Left cardiac atrium (tissue), 4 donors: ENCODE measurements at regions not wholly inside any gene's neighbourhood (a gene's known extent, or its start where the extent isn't known, plus 50 kb on each side); places are given as distances from the start of the nearest gene placed in this dataset.
A peak's percentile ranks its signal among the peaks of the same experiment; 100 is the strongest.

Experiments used
- ATAC-seq, 2 donors: fragments of 200-7000 bp; cut with Tn5 transposase; one replicate each; pipeline ENCODE4 v1.9.1; 2020; ENCODE audit warnings: mild to moderate bottlenecking in 2 of 2, moderate library complexity in 2 of 2
- DNase-seq: peaks from one replicate; pipeline ENCODE4 v3.0.0-alpha.2; 2020
- intact Hi-C, 2 donors: fragments of 100-400 bp; cut with DNase I; formaldehyde crosslinking; loops; one replicate each; pipeline versions ENCODE4 v1.14.1 to v1.15.1; 2022 to 2023
- donor health status: DM: no; HTN: yes; CAD: no.
- donor health status: DM: no; HTN: yes; CAD: no; lungs with severe emphysema.
- donor health status: DM: yes; HTN: yes; CAD: no.
- donor health status: Dilated cardiomyopathy.

DNA sequence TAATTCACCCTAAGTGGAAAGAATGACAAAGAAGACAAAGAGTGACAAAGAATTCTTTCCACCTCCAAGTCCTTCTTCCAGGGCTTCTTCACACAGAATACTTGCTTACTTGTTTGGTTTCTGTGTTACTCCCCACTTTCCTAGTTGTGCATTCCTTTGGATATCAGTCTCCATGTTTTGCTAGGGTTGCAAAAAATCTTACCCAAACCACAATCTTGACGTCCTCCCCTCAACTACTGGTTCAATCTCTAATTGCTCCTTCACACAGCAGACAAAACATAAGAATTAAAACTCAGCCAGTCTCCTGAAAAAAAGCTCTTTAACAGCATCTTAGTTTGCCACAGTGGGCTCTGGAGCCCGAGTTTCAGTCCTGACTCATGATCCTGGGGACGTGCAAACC, 297.6 kb upstream of the CHRNA7 start:
- no peak for DNase-seq
- intact Hi-C loops = no loop called here
- ATAC-seq = no peak

DNA sequence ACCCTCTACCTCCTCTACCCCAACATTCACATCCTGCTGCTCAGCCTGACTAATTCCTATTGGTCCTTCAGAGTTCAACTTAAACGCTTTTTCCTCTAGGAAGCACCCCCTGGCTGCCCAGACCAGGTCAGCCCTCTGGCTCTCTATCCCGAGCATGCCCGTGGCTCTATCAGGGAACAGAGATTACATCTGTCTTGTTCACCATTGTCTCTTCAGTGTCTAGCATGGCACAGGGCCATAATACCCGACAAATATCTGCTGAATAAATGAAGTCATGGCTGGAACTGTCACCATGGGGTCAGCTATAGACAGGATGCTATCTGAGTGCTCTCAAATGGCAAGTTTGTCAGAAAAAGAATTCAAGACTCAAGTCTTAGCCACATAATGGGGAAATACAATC, 296.9 kb upstream of the CHRNA7 start:
- DNase-seq = no peak
- intact Hi-C loops = no loop called here
- ATAC-seq = no peak

DNA sequence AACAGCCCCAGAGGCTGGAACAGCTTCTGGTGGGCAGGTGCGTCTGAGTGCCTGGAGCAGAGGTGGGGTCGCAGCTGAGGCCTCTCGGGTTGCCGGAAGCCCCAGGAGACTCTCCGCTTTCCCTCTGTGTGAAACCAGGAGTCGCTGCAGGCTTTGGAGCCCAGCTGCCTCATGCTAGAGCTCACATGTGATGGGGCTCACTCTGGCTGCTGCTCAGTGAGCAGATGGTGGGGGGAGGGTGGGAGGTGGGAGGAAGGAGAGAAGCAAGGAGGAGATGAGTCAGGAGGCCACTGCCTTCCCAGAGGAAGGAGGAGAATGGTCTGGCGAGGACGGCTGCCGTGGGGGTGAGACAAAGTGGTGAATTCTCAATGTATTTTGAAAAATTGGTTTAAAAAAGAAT, 290.1 kb upstream of the CHRNA7 start:
- ATAC-seq (no peak), DNase-seq (no peak)
- intact Hi-C loops = no loop called here

- DNase-seq = no peak
- ATAC-seq = no peak
- intact Hi-C loops = no loop called here
Measured at GRCh38 chr15:31745841-31746240, 284.5 kb upstream of the CHRNA7 start.

DNA sequence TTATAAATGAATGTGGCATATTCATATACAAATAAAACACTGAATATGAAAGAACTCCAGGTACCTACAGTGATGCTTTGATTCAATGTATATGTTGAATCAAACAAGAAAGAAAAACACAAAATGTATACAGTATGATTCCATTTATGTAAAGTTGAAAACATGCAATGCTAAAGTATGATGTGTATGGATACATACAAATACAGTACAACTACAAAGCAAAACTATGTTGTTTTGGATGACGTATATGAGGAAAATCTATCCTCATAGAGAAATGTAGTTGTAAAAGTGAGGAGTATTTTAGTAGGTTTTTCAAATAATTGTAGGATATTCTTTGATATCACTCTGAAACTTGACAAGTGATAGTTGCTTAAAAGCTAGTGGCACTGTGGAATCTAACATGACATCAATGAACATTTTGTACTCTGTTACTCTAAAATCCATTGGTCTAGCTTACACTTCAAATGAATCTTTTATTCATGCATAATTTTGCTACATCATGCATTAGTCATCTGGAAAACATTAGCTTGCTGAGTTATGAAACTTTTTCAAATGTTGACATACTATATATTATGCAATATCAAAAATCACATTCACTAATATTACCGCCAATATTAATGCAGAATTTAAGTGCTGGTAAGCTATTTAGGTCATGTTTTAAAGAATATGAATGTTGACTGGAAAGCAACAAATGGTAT, 278.1 kb upstream of the CHRNA7 start:
- DNase-seq = no peak
- ATAC-seq = peak in 1 of 2 donors; percentile 55
- intact Hi-C loops = no loop called here

- intact Hi-C loops = no loop called here
- ATAC-seq = no peak
Measured at GRCh38 chr15:31752905-31753304, 277.4 kb upstream of the CHRNA7 start.

DNA sequence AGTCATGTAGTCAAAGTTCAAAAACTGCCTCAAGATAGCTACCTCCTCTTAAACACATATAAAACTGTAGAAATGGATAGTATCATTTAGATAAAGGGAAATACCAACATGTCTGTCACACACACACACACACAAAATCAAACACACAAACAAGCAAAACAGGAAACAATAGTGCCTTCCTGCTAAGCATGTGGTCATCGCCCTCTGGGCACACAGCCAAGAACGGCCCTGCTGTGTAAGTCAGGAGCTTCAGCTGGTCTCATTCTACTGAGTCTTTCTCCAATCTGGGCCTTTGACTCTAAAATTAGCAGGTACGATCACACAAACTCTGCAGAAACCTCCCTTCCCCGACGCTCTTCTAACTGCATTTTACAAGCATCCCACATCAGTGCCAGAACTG, 272.2 kb upstream of the CHRNA7 start:
- ATAC-seq = peak in 1 of 2 donors; percentile 42
- intact Hi-C loops = no loop called here
- DNase-seq = peak; percentile 58

More at GRCh38 chr15:31752905-31753304, 277.4 kb upstream of the CHRNA7 start:
- no peak for DNase-seq

DNA sequence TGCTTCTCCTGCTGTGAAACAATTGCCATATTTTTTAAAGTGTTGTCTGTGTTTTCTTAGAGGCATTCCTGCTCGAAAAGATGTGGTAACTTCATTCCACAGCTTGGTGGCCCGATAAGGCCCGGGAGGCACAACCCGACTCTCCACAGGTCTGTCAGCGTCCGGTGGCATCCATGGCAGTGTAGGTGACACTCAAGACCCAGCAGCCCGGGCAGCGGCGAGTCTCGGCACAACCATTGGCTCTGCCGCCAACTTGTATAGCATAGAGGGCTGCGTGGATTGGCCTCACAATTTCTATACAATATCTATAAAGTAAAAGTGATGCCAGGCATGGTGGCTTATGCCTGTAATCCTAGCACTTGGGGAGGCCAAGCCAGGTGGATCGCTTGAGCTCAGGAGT, 262.3 kb upstream of the CHRNA7 start:
- ATAC-seq (no peak), DNase-seq (no peak)
- intact Hi-C loops = no loop called here

DNA sequence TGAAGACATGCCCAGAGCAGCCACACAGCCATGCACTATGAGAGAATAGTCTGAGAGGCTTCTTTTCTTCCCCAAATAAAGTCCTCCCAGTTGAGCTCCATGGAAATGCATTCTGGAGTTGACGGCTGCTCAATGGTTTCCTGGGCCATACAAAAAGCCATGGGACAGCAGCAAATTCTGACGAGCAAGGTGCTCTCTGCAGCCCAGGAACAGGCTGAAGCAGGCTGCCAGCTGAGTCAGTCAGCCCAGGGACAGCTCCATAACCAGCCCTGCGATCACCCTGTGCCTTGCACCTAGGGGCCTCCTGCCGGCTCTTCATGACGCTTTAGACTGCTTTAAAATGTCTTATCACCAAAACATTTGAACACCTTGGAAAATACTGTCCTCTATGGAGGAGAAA, 256.3 kb upstream of the CHRNA7 start:
- intact Hi-C loops = no loop called here
- DNase-seq (no peak), ATAC-seq (no peak)

DNA sequence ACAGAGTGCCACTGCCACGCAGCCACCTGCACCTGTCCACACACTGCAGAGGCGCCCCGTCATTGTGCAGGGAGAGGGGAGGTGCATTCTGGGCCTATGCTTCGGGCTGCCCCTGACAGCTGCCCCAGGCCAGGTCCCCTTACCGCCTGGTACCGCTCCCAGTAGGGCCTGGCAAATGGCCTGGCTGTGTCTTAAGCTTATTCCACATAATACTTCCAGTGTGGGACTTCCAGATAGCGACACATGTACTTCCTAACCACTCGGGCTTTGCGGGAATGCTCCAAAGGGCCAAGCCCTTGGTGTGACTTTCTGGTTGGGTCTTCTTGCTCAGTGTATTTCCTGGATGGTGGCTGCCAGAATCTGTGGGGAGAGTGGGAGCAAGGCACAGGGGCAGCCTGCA, 254.3 kb upstream of the CHRNA7 start:
- intact Hi-C loops = no loop called here
- no peak for DNase-seq
- ATAC-seq = no peak

DNA sequence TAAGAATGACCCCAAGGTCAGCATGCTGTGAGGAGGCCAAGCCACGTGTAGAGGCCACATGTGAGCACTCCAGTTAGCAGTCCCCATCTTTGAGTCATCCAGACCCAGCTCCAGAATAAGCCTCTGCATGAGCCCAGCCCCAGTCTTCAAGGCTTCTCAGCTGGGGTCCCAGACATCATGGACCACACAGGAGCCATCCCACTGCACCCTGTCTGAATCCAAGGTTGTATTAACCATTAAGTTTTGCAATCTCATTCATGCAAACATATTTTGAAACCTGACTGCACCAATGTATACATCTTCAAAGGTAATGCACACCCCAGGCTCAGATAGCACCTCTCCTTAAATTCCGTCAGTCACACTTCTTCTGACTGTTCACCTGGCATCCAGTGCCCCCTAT, 249.1 kb upstream of the CHRNA7 start:
- ATAC-seq (no peak), DNase-seq (no peak)
- intact Hi-C loops = no loop called here

DNA sequence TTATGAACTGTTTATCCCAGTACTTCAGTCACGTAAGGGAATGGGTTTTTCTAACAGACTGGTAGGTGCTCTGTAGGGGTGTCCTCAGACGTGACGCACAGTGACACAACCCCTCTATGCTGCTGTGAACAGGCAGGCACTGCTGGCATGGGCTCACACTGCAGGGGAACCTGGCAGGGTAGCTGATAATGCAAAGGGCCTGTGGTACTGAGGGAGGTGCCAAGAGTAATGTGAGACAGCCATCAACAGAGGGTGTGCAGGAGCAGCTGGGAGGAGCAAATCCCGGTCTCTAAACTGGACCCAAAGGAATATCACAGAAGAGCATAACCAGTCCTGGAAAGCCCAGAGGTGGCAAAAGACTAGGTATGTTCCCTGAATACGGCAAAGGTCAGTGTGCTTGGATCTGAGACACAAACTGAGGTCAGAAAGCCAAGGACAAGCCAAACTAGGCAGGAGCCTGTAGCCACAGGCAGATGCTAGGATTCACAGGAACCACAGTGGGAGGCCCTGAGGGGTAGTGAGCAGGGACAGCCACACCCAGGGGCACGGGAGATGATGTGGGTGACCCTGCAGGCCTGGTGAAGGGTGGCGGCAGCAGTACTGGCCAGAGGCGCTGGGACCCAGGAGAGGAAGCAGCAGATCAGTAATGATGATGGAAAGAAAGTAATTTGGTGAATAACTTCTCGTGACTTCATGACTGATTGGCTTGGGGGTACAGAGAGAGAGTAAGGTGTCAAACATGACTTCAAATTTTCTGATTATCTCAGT, 248.1 kb upstream of the CHRNA7 start:
- ATAC-seq = no peak
- no peak for DNase-seq
- intact Hi-C loops = no loop called here

DNA sequence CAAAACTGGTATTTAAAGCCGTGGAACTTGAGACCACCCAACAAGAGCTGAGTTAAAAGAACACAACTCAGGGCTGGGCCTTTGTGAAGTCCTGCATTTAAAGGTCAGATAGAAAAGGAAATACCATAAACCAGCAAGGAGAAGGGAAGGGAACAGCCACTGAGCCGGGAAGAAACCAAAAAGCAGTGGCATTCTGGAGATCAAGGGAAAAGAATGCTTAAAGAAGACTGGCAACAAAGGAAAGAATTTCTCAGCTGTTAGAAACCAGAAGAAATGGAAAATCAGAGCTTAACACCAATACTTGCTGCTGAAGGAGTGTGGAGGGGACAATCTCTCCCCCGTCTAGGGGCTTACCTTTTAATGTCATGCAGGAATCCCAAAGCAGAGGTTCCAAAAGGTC, 247.4 kb upstream of the CHRNA7 start:
- DNase-seq = no peak
- intact Hi-C loops = no loop called here
- ATAC-seq = no peak

- DNase-seq (no peak), ATAC-seq (no peak)
- intact Hi-C loops = no loop called here
Measured at GRCh38 chr15:31786360-31786759, 244.0 kb upstream of the CHRNA7 start.

DNA sequence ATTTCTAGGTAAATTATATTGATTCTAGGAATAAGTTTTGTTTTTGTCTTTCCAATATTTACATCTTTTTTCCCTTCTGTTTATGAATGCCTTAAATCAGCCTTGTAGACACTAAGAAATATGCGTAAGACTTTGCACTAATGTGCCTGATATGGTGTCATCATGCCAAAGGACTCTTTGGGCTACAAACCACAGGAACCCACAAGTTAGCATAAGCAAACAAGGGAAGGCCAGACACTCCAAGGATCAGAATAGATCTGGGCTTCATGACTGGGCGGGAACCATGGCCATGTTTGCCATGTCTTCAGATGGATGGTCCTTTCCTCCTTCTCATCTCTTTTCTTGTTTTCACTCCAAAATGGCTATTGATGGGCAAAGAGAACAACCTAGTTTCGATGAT, 242.2 kb upstream of the CHRNA7 start:
- intact Hi-C loops = no loop called here
- DNase-seq (no peak), ATAC-seq (no peak)

DNA sequence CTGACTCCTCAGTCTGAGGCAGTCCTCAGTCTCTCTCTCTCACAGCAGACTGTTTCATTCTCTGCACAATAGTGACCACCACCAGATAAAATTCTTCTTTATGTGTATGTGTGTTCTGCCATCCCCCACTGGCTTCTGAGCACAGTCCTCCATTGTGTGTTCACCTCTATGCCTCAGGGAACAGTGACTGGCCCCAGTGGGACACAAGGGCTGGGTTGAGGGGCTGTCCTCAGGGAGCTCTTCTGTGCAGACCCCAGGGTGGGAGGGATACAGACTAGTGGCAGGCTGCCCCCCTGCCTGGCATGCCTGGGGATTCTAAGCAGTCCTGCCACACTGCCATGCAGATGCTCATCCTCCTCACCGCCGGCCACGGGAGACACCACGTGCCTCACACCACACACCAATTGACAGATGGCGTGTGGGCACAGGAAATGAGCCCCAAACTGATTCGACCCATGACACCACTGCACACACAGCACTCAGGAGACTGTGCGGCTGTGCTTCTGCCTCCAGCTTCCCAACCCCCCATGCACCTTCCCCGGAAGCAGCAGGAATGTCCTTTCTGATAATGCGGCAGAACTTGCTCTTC, 237.6 kb upstream of the CHRNA7 start:
- intact Hi-C loops = no loop called here
- DNase-seq (no peak), ATAC-seq (no peak)

DNA sequence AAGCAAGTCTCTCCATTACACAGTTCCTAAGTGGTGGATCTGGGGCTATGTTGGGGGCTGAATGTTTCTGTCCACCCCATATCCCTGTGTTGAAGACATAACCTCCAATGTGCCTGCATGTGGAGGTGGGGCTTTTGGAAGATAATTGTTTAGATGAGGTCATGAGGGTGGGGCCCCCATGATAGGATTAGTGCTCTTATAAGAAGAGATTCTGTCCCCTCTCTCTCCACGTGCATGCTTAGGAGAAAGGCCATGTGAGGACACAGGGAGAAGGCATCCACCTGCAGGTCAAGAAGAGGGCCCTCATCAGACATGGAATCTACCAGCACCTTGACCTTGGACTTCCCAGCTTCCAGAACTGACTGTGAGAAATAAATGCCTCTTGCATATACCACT, 231.0 kb upstream of the CHRNA7 start:
- ATAC-seq (no peak), DNase-seq (no peak)
- intact Hi-C loops = no loop called here

DNA sequence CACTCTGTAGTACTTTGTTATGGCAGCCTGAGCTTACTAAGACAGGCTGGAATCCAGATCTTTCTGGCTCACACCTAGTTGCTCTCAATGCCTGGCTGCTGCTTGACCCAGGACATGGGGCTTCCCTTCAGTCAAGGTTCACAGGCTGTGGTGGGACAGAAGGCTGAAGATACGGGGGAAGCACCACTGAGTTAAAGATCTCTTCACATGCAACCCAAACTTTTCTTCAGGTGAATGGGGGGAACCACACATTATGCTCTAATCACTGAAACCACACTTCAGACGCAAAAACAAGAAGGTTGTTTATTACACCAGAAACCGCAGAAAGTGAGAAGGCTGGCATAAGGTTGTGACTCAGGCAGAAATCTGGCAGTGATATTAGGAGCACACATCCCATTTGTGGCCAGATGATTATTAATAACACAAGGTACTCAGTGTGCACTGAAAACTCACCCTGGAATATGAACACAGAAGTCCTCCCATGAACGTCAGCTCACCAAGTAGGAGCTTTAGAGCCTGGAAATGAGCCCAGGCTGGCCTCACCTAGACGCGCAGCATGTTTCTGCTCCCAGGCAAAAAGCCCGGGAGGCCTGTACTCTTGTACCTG, 230.5 kb upstream of the CHRNA7 start:
- DNase-seq = peak; percentile 21
- peak; percentile 36 to 71 for ATAC-seq
- intact Hi-C loops = no loop called here

- ATAC-seq (peak in 1 of 2 donors; percentile 55), DNase-seq (peak; percentile 33)
- intact Hi-C loops = no loop called here
Measured at GRCh38 chr15:31801152-31801551, 229.2 kb upstream of the CHRNA7 start.

- ATAC-seq = no peak
- DNase-seq = no peak
- intact Hi-C loops = no loop called here
Measured at GRCh38 chr15:31802761-31803160, 227.6 kb upstream of the CHRNA7 start.
